Common myeloid progenitor, CD34-positive (primary cell): ENCODE measurements at regions not wholly inside any gene's neighbourhood (a gene's known extent, or its start where the extent isn't known, plus 50 kb on each side); places are given as distances from the start of the nearest gene placed in this dataset.

Source experiments
- CTCF ChIA-PET: fragments of 350-600 bp; sonication (Branson Sonifier 250); formaldehyde crosslinking; loops from one replicate; lab custom pipeline; 2021; ENCODE audit warnings: antibody characterized with exemption; lab: Charles Lee
- POLR2A ChIA-PET: fragments of 350-600 bp; sonication (Branson Sonifier 250); formaldehyde crosslinking; loops from one replicate; lab custom pipeline; 2021; ENCODE audit warnings: antibody characterized with exemption; lab: Charles Lee
- DNase-seq, 3 donors: peaks; one replicate each; pipeline versions ENCODE4 v3.0.0 to v3.0.0-alpha.2; 2013
- H3K27ac ChIP-seq, 2 experiments: 1 replicate in 1 of 2; 2 replicates in 1 of 2; pipeline ENCODE4 v1.7.0; 2013; ENCODE audit warnings: inconsistent platforms in 2 of 2, low read length in 2 of 2, mild to moderate bottlenecking in 2 of 2, low read depth in 1 of 2, moderate library complexity in 1 of 2; ENCODE audit not compliant: severe bottlenecking in 2 of 2, insufficient read depth in 1 of 2, poor library complexity in 1 of 2
- H3K27me3 ChIP-seq, 5 experiments: replicated peaks in 2 of 5; 1 replicate in 3 of 5; 2 replicates in 2 of 5; pipeline versions ENCODE4 v1.6.1 to v1.7.0; 2013; ENCODE audit warnings: low read length in 4 of 5, mild to moderate bottlenecking in 2 of 5, moderate library complexity in 2 of 5, inconsistent platforms in 1 of 5; ENCODE audit not compliant: insufficient read depth in 5 of 5, control insufficient read depth in 4 of 5
- H3K36me3 ChIP-seq, 4 experiments: 1 replicate in 2 of 4; 2 replicates in 2 of 4; pipeline versions ENCODE4 v1.6.1 to v1.7.0; 2013; ENCODE audit warnings: low read length in 3 of 4, control low read depth in 1 of 4, mild to moderate bottlenecking in 1 of 4; ENCODE audit not compliant: control insufficient read depth in 4 of 4, insufficient read depth in 4 of 4
- H3K4me1 ChIP-seq, 4 experiments: 1 replicate in 3 of 4; 2 replicates in 1 of 4; pipeline versions ENCODE4 v1.6.1 to v1.7.1; 2013; ENCODE audit warnings: low read length in 3 of 4, mild to moderate bottlenecking in 3 of 4, control low read depth in 1 of 4, inconsistent platforms in 1 of 4, moderate library complexity in 1 of 4; ENCODE audit not compliant: control insufficient read depth in 4 of 4, insufficient read depth in 4 of 4; ENCODE audit errors: control extremely low read depth in 1 of 4
- H3K4me3 ChIP-seq, 7 experiments: 1 replicate in 4 of 7; 2 replicates in 3 of 7; pipeline versions ENCODE4 v1.5.1 to v1.7.0; 2013; ENCODE audit warnings: mild to moderate bottlenecking in 7 of 7, low read length in 6 of 7, moderate library complexity in 6 of 7, inconsistent platforms in 2 of 7, low read depth in 2 of 7, control low read depth in 1 of 7; ENCODE audit not compliant: insufficient read depth in 4 of 7, control insufficient read depth in 1 of 7; ENCODE audit errors: extremely low read depth in 1 of 7
- H3K9me3 ChIP-seq, 5 experiments: 1 replicate in 4 of 5; 2 replicates in 1 of 5; pipeline versions ENCODE4 v1.6.1 to v1.7.1; 2013; ENCODE audit warnings: low read length in 4 of 5, mild to moderate bottlenecking in 2 of 5, inconsistent platforms in 1 of 5, low read depth in 1 of 5, moderate library complexity in 1 of 5; ENCODE audit not compliant: control insufficient read depth in 4 of 5, insufficient read depth in 2 of 5; ENCODE audit errors: control extremely low read depth in 1 of 5
- WGBS: methylation state at CpG from one replicate; pipeline ENCODE4 v1.1.5; 2013; ENCODE audit not compliant: insufficient coverage; 5-methylcytosine and 5-hydroxymethylcytosine counted together

GRCh38 chr5:29309359-29309758 is 1884.1 kb upstream of the CDH6 start:
- Histone ChIP-seq H3K36me3 (no peaks in the 10 kb centered on the region), H3K4me1 (no peaks in the 10 kb centered on the region), H3K4me3 (no peak overlapping the region), H3K27me3 (no peaks in the 10 kb centered on the region), H3K27ac (no peak overlapping the region), H3K9me3 (no peaks in the 10 kb centered on the region)
- DNase-seq: no peak
- WGBS: no CpG with 5 or more reads among the region's 1 CpG
- ChIA-PET POLR2A (no interaction called here), CTCF (no interaction called here)

- Histone ChIP-seq H3K4me1 (no peaks in the 10 kb centered on the region), H3K9me3 (no peaks in the 10 kb centered on the region), H3K36me3 (no peaks in the 10 kb centered on the region), H3K4me3 (no peak overlapping the region), H3K27ac (no peak overlapping the region), H3K27me3 (no peaks in the 10 kb centered on the region)
- no peak for DNase-seq
- ChIA-PET CTCF (no interaction called here), POLR2A (no interaction called here)
- no CpG with 5 or more reads among the region's 3 CpGs for WGBS
These were observed 1886.0 kb upstream of the CDH6 start for GRCh38 chr5:29307478-29307877.

GRCh38 chr5:29304545-29304944 is 1888.9 kb upstream of the CDH6 start:
- WGBS: 100% methylated on average over 1 of the region's 3 CpGs
- Histone ChIP-seq H3K4me3 (no peak overlapping the region), H3K4me1 (no peaks in the 10 kb centered on the region), H3K27ac (no peak overlapping the region), H3K36me3 (no peaks in the 10 kb centered on the region), H3K27me3 (no peaks in the 10 kb centered on the region), H3K9me3 (no peaks in the 10 kb centered on the region)
- DNase-seq: no peak
- ChIA-PET POLR2A (no interaction called here), CTCF (no interaction called here)

- 99% methylated on average over 12 of the region's 21 CpGs for WGBS
- POLR2A ChIA-PET: no interaction called here
These were observed 1896.9 kb upstream of the CDH6 start for GRCh38 chr5:29296548-29296947.

GRCh38 chr5:29277642-29278041 is 1915.8 kb upstream of the CDH6 start:
- no peak overlapping the region for H3K4me3 ChIP-seq
- H3K9me3 ChIP-seq: no peaks in the 10 kb centered on the region
- CTCF ChIA-PET: no interaction called here
- no peaks in the 10 kb centered on the region for H3K4me1 ChIP-seq
- POLR2A ChIA-PET: no interaction called here
- WGBS: 80% methylated on average over 1 of the region's 2 CpGs
- DNase-seq: no peak
- no peaks in the 10 kb centered on the region for H3K36me3 ChIP-seq
- no peaks in the 10 kb centered on the region for H3K27me3 ChIP-seq
- no peak overlapping the region for H3K27ac ChIP-seq

More at GRCh38 chr5:29296548-29296947, 1896.9 kb upstream of the CDH6 start:
- Histone ChIP-seq H3K9me3 (peaks cover 0 to 2% (median 0%) of the 10 kb centered on the region in 5 experiments), H3K4me1 (no peaks in the 10 kb centered on the region), H3K27me3 (no peaks in the 10 kb centered on the region), H3K36me3 (no peaks in the 10 kb centered on the region), H3K4me3 (no peak overlapping the region), H3K27ac (no peak overlapping the region)
- CTCF ChIA-PET: no interaction called here
- no peak for DNase-seq

- no CpG with 5 or more reads among the region's 1 CpG for WGBS
- DNase-seq: no peak
- Histone ChIP-seq H3K27me3 (no peaks in the 10 kb centered on the region), H3K4me1 (no peaks in the 10 kb centered on the region), H3K27ac (no peak overlapping the region), H3K36me3 (no peaks in the 10 kb centered on the region), H3K9me3 (no peaks in the 10 kb centered on the region), H3K4me3 (no peak overlapping the region)
- ChIA-PET POLR2A (no interaction called here), CTCF (no interaction called here)
These were observed 1917.1 kb upstream of the CDH6 start for GRCh38 chr5:29276371-29276770.

- no peaks in the 10 kb centered on the region for H3K9me3 ChIP-seq
- ChIA-PET CTCF (no interaction called here), POLR2A (no interaction called here)
- no peak overlapping the region for H3K4me3 ChIP-seq
- H3K27ac ChIP-seq: no peak overlapping the region
- 97% methylated on average over 3 of the region's 4 CpGs for WGBS
- H3K36me3 ChIP-seq: no peaks in the 10 kb centered on the region
- no peaks in the 10 kb centered on the region for H3K27me3 ChIP-seq
- H3K4me1 ChIP-seq: no peaks in the 10 kb centered on the region
- DNase-seq: no peak
These were observed 1929.6 kb upstream of the CDH6 start for GRCh38 chr5:29263915-29264351.
